H1 (cell line): ENCODE measurements at regions not wholly inside any gene's neighbourhood (a gene's known extent, or its start where the extent isn't known, plus 50 kb on each side); places are given as distances from the start of the nearest gene placed in this dataset.

Experiments used
- CBX8 ChIP-seq: fragments of 300-800, 300-1000 bp; sonication (generic); IDR thresholded peaks from 2 replicates; pipeline ENCODE4 v1.7.1; 2016; ENCODE audit warnings: low read depth, low read length, borderline replicate concordance
- RAD21 ChIP-seq, 2 experiments: IDR thresholded peaks in 1 of 2; conservative IDR thresholded peaks in 1 of 2; 2 replicates each; pipeline ENCODE4 v1.6.1; 2011; ENCODE audit warnings: low read depth in 2 of 2, low read length in 2 of 2, improper control_type of control experiment in 1 of 2, inconsistent platforms in 1 of 2, mild to moderate bottlenecking in 1 of 2, moderate library complexity in 1 of 2
- RNF2 ChIP-seq: fragments of 200-900, 300-1000 bp; sonication (generic); IDR thresholded peaks from 2 replicates; pipeline ENCODE4 v1.7.1; 2016; ENCODE audit warnings: borderline replicate concordance, low read depth, mild to moderate bottlenecking, antibody characterized with exemption, low read length; ENCODE audit not compliant: poor library complexity, severe bottlenecking; ENCODE audit errors: missing control alignments
- TBP ChIP-seq: IDR thresholded peaks from 2 replicates; pipeline ENCODE4 v1.6.1; 2011; ENCODE audit warnings: low read depth, low read length, improper control_type of control experiment
- TF ChIP-seq, protein P1 (sequence below), 3 experiments: IDR thresholded peaks; 1 replicate in 2 of 3; 2 replicates in 1 of 3; pipeline versions ENCODE4 v1.5.1 to v1.6.1; 2011; ENCODE audit warnings: low read length in 3 of 3, mild to moderate bottlenecking in 3 of 3, inconsistent platforms in 2 of 3, low read depth in 1 of 3, moderate library complexity in 1 of 3; ENCODE audit not compliant: insufficient read depth in 1 of 3; ENCODE audit errors: control extremely low read depth in 1 of 3

DNA sequence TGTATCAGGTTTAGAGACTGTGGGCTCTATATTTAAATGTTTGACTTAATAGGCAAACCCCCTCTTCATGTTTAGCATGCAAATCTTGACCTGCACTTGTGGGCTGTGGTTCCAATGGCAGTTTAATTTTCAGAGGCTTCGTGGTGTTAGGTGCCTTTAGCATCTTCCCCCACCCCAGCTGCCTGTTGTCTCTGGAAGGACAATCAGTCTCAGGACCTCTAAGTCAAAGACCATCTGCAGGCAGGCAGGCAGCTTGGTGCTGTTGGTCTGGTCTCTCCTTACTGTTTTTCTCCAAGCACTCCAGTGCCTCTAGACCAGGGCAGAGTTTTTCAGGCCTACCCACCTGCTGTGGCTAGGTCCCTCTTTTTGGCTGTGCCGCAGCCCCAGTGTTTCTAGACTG is 990.4 kb downstream of the CDH11 start (continued):
- TF ChIP-seq, protein P1, sequence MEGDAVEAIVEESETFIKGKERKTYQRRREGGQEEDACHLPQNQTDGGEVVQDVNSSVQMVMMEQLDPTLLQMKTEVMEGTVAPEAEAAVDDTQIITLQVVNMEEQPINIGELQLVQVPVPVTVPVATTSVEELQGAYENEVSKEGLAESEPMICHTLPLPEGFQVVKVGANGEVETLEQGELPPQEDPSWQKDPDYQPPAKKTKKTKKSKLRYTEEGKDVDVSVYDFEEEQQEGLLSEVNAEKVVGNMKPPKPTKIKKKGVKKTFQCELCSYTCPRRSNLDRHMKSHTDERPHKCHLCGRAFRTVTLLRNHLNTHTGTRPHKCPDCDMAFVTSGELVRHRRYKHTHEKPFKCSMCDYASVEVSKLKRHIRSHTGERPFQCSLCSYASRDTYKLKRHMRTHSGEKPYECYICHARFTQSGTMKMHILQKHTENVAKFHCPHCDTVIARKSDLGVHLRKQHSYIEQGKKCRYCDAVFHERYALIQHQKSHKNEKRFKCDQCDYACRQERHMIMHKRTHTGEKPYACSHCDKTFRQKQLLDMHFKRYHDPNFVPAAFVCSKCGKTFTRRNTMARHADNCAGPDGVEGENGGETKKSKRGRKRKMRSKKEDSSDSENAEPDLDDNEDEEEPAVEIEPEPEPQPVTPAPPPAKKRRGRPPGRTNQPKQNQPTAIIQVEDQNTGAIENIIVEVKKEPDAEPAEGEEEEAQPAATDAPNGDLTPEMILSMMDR (IDR thresholded peaks at IDR 0.05; ENCODE audit: control extremely low read depth in 1 of 3, insufficient read depth in 1 of 3, low read depth in 1 of 3, low read length in 3 of 3), result no peak
- TF ChIP-seq RAD21 (IDR thresholded peaks at IDR 0.05 in 1 of 2, conservative IDR thresholded peaks at IDR 0.05 in 1 of 2; ENCODE audit: low read depth in 2 of 2, low read length in 2 of 2) (no peak), CBX8 (no peak), RNF2 (no peak), TBP (no peak)
